Retinal pigment epithelial cell (primary cell): ENCODE measurements at regions not wholly inside any gene's neighbourhood (a gene's known extent, or its start where the extent isn't known, plus 50 kb on each side); places are given as distances from the start of the nearest gene placed in this dataset.

ENCODE experiments used
- DNase-seq: peaks from one replicate; pipeline ENCODE4 v3.0.0-alpha.2; 2010; ENCODE audit warnings: low read depth
- H3K4me3 ChIP-seq: 2 replicates; pipeline ENCODE4 v1.5.1; 2011; ENCODE audit warnings: mild to moderate bottlenecking, low read length, control low read depth, moderate library complexity
- CTCF ChIP-seq: conservative IDR thresholded peaks from 2 replicates; pipeline ENCODE4 v1.5.1; 2011; ENCODE audit warnings: low read depth, low read length, control low read depth, inconsistent platforms

DNA sequence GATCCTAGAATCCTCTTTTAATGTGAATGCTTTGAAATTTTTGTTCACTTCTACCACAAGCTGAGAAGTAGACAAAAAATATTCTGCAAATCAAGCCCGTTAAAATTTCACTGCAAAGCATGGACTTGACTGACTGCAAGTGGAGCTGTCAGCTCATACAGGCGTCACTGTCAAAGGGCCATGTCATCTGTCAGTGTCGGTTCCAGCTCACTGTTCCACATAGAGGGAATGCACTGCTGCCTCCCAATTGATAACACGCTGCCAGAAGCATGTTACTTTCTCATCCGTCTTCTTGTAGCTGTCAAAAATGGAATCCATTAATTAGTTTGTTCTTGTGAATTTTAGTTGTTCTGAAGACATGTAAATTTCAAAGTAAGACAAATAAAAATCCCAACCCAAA is 50.4 kb upstream of the FBXL4 start:
- TF ChIP-seq CTCF, result no peak
- no peak for DNase-seq

More for the DNA sequence above, 50.4 kb upstream of the FBXL4 start:
- no peak overlapping the region for H3K4me3 ChIP-seq
